ENCODE measurements at regions not wholly inside any gene's neighbourhood (a gene's known extent, or its start where the extent isn't known, plus 50 kb on each side); places are given as distances from the start of the nearest gene placed in this dataset.
A peak's percentile ranks its signal among the peaks of the same experiment; 100 is the strongest.

DNA sequence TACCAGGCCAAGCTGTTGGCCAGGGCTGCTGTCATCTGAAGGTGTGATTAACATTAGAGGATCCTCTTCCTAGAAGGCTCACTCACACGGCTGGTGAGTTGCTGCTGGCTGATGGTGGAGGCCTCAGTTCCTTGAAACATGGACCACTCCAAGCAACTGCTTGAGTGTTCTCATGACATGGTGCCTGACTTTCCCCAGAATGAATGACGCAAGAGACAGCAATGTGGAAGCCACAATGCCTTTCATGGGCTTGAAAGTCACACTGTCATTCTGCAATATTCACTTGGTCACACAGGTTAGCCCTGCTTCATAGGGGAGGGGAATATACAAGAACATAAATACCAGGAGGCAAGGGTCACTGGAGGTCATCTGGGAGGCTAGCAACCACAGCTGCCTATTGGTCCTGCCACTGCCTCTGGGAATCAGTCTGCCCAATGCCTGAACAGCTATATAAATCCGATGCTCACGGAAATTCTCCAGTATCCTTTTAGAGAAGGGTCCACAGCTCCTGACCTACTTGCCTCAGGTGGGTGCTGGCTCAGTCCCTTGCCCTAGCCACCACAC lies 97.1 kb upstream of the MAML3 start:
- no peak overlapping the region for H3K27ac Mint-ChIP-seq

DNA sequence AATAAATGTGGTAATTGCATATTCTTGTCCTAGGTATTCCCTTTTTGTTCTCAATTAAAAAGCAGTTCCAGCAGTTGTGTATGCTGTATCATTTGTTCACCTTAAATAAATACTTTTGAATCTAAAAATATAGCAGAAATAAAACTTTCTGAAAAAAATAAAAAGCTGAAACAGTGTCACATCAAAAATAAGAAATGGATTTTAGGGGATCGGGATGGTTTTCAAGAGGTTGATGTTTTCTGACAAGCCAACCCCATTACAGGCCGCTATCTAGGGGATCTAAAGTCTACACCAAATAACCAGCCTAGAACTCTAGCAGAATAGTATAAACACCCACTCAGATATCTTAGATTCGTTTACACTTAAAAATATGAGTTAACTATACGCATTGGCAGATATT lies 95.4 kb upstream of the MAML3 start:
- intact Hi-C loops (cut with micrococcal nuclease) = loop anchor here (1.0 to 2.0 kb wide), 2 partner anchors 15 to 95 kb away; partner anchors contain the start of gene MAML3
- no peak for DNase-seq
- H3K4me1 Mint-ChIP-seq = peaks cover 23% of the 10 kb centered on the region
- H3K27ac Mint-ChIP-seq = no peak overlapping the region
- no peak overlapping the region for H3K4me3 Mint-ChIP-seq
- no peaks in the 10 kb centered on the region for H3K9me3 Mint-ChIP-seq
- no peaks in the 10 kb centered on the region for H3K36me3 Mint-ChIP-seq (ENCODE audit: low read depth)
- peaks cover 14% of the 10 kb centered on the region for H3K27me3 Mint-ChIP-seq

More for the DNA sequence above, 97.1 kb upstream of the MAML3 start:
- Mint-ChIP-seq H3K4me1 (peaks cover 26% of the 10 kb centered on the region), H3K36me3 (ENCODE audit: low read depth) (no peaks in the 10 kb centered on the region), H3K27me3 (peaks cover 25% of the 10 kb centered on the region), H3K9me3 (no peaks in the 10 kb centered on the region), H3K4me3 (no peak overlapping the region)
- intact Hi-C loops (cut with micrococcal nuclease) = loop anchor here (5.0 kb wide), 2 partner anchors 394 to 594 kb away; no protein-coding TSS in a partner anchor
- no peak for DNase-seq

DNA sequence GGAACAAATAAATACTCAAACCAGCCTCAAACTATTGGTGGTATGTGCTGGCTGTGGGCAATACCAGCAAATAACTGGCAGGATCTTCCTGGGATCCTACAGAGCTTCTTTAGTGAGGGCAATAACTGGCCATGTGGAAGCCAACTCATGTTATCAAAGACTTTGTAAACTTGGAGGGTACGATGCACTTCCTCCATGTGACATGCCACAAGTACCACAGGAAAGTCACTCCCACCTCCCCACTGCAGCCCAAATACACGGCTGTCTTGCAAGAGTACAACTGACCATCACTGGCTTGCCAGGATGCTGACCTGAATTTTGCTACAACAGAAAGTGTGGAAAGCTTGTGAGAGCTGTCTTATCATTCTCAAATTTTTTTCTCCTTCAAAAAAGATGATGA lies 93.3 kb upstream of the MAML3 start:
- H3K9me3 Mint-ChIP-seq = no peaks in the 10 kb centered on the region
- H3K4me3 Mint-ChIP-seq = no peak overlapping the region
- peaks cover 7% of the 10 kb centered on the region for H3K27me3 Mint-ChIP-seq
- no peaks in the 10 kb centered on the region for H3K36me3 Mint-ChIP-seq (ENCODE audit: low read depth)
- H3K4me1 Mint-ChIP-seq = peaks cover 29% of the 10 kb centered on the region
- intact Hi-C loops (cut with micrococcal nuclease) = no loop called here
- no peak overlapping the region for H3K27ac Mint-ChIP-seq
- DNase-seq = no peak

DNA sequence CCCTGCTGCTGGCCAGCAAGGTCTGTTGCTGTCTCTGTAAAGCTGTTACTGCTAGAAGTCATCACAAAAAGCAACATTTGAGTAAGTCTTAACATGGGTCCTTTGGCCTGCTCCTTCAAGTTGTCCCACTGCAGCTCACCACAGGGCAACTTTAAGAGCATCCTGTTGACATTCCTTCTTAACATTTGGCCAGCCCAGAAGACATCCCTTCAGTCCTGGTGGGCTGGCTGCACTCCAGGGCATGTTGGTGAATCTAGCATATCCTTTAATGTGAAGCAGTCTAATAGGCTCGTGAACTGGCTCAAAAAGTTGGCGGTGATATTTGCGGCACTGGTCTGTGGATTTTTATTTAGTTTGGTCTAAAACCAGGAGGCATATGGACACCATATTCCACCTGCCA lies 92.2 kb upstream of the MAML3 start:
- no peak for DNase-seq
- Mint-ChIP-seq H3K27ac (no peak overlapping the region), H3K36me3 (ENCODE audit: low read depth) (no peaks in the 10 kb centered on the region), H3K4me1 (peaks cover 27% of the 10 kb centered on the region), H3K4me3 (no peak overlapping the region), H3K9me3 (no peaks in the 10 kb centered on the region), H3K27me3 (peaks cover 3% of the 10 kb centered on the region)
- intact Hi-C loops (cut with micrococcal nuclease) = no loop called here

DNA sequence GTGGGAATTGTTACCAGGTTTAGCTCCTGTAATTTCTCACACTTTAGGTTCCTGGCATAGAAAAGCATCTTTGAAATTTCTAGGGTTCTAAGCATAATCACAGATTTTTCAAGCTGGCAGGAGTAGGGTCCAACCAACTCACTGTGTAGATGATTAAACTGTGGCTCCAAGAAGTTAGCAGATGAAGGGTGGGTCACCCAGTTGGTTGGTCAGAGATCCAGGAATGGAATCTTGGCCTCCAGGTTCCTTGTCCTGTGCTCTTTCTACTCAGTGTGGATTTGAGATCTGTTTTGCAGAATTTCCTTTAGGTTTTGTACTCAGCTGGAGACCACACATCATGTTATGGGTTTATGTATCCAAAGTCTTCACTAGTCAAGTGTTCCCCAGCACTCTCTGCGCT lies 90.3 kb upstream of the MAML3 start:
- no peak for DNase-seq
- intact Hi-C loops (cut with micrococcal nuclease) = no loop called here
- no peaks in the 10 kb centered on the region for H3K36me3 Mint-ChIP-seq (ENCODE audit: low read depth)
- H3K4me1 Mint-ChIP-seq = peaks cover 23% of the 10 kb centered on the region
- peaks cover 5% of the 10 kb centered on the region for H3K27me3 Mint-ChIP-seq
- no peaks in the 10 kb centered on the region for H3K9me3 Mint-ChIP-seq
- H3K4me3 Mint-ChIP-seq = no peak overlapping the region
- H3K27ac Mint-ChIP-seq = no peak overlapping the region

DNA sequence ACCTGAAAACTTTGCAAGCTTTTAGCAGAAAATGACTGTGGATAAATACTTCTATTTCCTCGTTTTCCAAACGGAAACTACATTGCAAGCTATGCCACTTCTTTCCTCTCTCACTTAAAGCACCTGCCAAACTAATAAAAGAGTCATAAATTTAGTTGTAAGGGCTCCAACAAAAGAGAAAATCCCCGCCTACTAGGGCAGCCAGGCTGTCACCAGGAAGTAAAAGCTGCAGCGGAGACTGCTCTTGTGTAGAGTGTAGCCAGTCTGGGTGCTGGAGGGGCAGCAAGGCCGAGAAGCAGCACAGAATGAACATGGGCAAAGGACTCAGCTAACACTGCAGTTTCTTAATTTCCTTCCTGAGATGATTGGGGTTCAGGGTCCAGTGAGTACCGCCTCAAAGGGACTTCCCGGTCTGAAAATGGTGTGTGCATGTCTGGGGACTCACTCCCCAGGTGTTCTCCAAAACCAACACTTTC lies 89.3 kb upstream of the MAML3 start:
- intact Hi-C loops (cut with micrococcal nuclease) = no loop called here
- peaks cover 21% of the 10 kb centered on the region for H3K4me1 Mint-ChIP-seq
- no peaks in the 10 kb centered on the region for H3K9me3 Mint-ChIP-seq
- peak overlapping the region; percentile 35 for H3K27ac Mint-ChIP-seq
- peak; percentile 74 for DNase-seq
- no peaks in the 10 kb centered on the region for H3K36me3 Mint-ChIP-seq (ENCODE audit: low read depth)
- H3K4me3 Mint-ChIP-seq = peak overlapping the region; percentile 34
- H3K27me3 Mint-ChIP-seq = peaks cover 5% of the 10 kb centered on the region

DNA sequence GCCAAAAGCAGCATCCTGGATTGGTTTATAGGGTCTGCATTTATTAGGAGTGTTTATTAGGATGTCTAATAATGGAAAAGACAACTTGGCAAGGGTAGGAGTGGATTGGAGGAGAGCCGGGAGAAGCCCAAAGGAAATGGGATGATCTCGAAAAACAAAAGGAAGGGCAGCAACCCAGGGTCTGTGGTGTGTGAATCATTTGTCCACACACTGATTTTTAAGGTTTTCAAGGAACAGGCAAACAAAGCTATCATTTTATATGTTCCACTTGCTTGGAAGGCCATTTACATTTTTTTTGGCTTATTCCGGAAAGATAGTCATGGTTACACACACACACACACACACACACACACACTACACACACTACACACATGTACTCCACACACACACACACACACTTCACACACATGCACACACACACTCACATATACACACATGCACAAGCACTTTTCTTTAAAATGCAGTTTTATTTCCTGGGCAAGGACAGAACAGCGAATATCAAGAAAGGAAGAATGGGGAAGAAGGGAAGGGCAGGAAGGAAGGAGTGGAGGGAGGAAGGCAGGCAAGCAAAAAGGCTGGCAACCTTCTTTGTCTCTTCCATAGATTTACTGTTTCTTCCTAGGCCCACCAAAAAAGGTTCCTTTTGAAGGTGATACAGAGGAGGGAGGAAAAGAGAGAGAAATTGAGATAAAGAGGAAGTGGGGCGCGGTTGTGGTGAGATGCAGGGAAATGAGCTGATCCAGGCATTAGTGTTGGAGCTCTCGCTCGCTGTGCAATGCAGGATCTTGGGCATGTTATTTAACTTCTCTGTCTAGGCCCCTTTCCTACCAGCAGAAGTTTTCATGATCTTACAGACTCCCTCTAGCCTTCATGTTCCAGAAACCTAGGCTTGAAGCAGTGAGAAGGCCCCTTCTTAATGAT lies 88.6 kb upstream of the MAML3 start:
- Mint-ChIP-seq H3K27ac (peak overlapping the region; percentile 35), H3K36me3 (ENCODE audit: low read depth) (no peaks in the 10 kb centered on the region), H3K9me3 (no peaks in the 10 kb centered on the region), H3K4me3 (peak overlapping the region; percentile 34), H3K4me1 (peaks cover 24% of the 10 kb centered on the region), H3K27me3 (peaks cover 5% of the 10 kb centered on the region)
- intact Hi-C loops (cut with micrococcal nuclease) = no loop called here
- peak; percentile 71 for DNase-seq

DNA sequence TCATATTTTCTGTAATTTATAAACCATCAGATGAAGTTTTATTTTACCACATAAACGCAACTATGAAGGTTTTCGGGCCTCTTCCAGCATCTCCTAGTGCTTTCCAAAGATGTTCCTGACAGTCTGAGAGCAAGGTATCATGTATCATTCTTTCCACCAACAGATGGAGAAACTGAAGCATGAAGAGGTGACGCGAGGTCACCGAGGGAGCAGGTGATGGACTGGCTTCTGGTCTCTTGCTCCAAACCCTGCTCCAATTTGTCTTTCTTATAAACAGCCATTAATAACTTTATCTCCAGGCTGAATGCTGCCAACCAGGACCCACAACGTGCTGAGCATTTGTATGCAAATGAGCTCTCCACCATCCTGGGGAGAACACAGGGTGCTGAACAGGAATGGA lies 86.3 kb upstream of the MAML3 start:
- Mint-ChIP-seq H3K4me1 (peaks cover 30% of the 10 kb centered on the region), H3K36me3 (ENCODE audit: low read depth) (no peaks in the 10 kb centered on the region), H3K27ac (no peak overlapping the region), H3K9me3 (no peaks in the 10 kb centered on the region), H3K4me3 (no peak overlapping the region), H3K27me3 (peaks cover 3% of the 10 kb centered on the region)
- no peak for DNase-seq
- intact Hi-C loops (cut with micrococcal nuclease) = no loop called here

DNA sequence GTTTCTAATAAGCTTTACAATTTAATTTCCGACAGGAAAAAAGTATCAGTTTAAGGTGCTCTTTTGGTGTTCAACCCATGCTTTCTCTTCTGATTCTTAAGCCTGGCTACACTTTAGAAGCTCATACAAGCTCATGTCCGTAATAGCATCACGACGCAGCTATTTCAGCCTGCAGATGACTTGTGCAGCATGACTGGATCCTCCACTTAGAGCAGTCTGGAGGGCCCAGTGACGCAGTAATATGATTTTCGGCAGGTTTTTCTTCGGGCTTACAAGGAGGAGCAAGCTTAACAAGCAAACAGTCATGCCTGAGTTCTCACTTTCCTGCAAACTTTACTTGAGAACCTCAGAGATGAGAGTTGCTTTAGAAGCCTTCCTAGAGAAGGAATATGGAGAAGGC lies 85.3 kb upstream of the MAML3 start:
- Mint-ChIP-seq H3K36me3 (ENCODE audit: low read depth) (no peaks in the 10 kb centered on the region), H3K4me3 (no peak overlapping the region), H3K27ac (no peak overlapping the region), H3K27me3 (peaks cover 3% of the 10 kb centered on the region), H3K9me3 (no peaks in the 10 kb centered on the region), H3K4me1 (peaks cover 35% of the 10 kb centered on the region)
- intact Hi-C loops (cut with micrococcal nuclease) = no loop called here
- DNase-seq = no peak

DNA sequence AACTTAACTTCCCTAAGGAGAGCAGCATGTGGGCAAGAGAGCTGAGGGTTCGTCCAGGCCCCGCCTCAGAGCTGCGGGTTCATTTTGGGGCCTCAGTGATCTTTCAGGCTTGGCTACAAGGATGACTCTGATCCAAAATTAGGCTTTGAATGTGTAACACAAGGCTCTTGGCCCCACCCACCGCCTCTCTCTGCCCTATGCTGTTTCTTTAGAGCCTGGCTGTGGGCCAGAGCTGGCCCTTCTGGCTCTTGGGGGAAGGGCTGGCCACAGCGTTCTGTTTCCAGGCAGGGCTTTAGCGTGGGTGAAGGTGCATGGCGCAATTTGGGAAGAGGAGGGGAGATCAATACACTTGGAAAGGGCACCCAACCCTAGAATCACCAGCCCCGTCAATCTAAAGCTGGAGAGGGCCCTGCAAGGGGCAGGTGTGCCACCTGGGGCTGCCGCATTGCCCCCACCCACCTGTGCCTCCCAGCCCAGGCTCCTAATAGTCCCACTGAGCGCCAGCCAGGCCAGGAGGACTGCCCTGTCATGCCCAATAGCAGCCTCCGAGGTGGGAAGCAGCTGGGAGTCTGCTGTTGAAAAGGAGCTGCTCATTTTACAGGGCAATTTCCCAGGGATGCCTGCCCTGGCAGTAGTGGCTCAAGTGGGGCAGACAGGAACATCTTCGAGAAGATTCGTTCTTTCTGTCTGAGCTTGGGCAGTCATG lies 84.5 kb upstream of the MAML3 start:
- no peaks in the 10 kb centered on the region for H3K36me3 Mint-ChIP-seq (ENCODE audit: low read depth)
- no peak for DNase-seq
- no peak overlapping the region for H3K4me3 Mint-ChIP-seq
- H3K27ac Mint-ChIP-seq = no peak overlapping the region
- H3K27me3 Mint-ChIP-seq = peaks cover 3% of the 10 kb centered on the region
- peaks cover 41% of the 10 kb centered on the region for H3K4me1 Mint-ChIP-seq
- intact Hi-C loops (cut with micrococcal nuclease) = no loop called here
- H3K9me3 Mint-ChIP-seq = no peaks in the 10 kb centered on the region

DNA sequence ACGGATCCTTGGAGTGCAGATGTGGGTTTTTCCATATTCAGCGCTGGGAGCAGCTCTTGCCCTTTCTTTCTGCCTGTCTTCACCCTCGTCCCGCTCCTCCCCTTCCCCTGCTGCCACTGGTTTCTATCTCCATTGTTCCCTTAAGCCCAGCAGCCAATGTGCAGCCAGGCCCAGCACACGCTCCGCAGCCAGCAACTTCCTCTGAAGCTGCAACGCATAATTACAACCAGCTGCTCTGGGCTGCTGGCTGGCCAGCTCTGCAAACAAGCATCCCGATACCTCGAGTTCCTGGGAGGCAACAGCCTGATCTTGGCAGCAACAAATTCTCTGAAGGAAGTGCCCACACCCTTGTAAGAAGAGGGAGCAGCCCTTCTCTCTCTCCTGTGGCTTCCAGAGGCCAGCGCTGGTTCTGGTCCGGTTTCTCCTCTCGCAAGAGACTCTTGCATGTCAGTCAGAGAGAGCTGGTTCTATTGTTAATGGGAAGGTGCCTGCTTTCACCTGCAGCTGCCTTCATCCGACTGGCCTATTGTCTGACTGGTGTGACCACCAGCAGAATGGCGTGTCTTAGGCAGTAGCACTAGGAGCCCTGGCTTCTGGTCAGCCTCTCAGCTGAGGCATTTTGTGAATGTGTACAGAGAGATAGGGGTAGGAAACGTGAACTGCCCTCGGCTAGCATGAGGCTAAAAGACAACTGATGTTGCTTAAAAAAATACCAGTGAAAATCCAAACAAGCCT lies 83.8 kb upstream of the MAML3 start:
- Mint-ChIP-seq H3K27me3 (peaks cover 3% of the 10 kb centered on the region), H3K9me3 (no peaks in the 10 kb centered on the region), H3K4me1 (peaks cover 36% of the 10 kb centered on the region), H3K4me3 (no peak overlapping the region), H3K36me3 (ENCODE audit: low read depth) (no peaks in the 10 kb centered on the region), H3K27ac (no peak overlapping the region)
- intact Hi-C loops (cut with micrococcal nuclease) = no loop called here
- no peak for DNase-seq

DNA sequence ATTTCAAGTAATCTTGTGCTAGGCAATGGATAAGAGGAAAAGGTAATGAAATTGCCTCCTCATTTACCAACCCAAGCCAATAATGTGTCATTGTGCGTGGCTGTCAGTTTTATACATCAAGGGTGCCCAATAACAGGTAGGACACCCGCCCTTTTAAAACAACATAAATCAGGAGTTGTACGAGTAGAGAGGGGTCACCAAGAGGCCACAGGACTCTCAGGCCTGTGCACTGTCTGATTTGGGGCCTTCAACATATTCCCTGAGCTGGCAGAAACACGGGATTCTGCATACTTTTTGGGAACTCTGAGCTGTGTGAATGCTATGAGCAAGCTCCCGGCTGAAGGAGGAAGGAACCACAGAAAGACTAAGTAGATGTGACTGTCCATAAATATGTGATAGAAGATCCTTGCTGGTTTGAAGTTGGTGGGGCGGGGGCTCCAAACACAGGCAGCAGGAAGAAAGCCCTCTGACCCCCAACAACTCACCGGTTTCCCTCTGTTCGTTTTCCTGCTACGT lies 82.7 kb upstream of the MAML3 start:
- Mint-ChIP-seq H3K27ac (no peak overlapping the region), H3K36me3 (ENCODE audit: low read depth) (no peaks in the 10 kb centered on the region), H3K4me3 (no peak overlapping the region), H3K4me1 (peaks cover 28% of the 10 kb centered on the region), H3K27me3 (peaks cover 3% of the 10 kb centered on the region), H3K9me3 (no peaks in the 10 kb centered on the region)
- DNase-seq = no peak
- intact Hi-C loops (cut with micrococcal nuclease) = no loop called here

DNA sequence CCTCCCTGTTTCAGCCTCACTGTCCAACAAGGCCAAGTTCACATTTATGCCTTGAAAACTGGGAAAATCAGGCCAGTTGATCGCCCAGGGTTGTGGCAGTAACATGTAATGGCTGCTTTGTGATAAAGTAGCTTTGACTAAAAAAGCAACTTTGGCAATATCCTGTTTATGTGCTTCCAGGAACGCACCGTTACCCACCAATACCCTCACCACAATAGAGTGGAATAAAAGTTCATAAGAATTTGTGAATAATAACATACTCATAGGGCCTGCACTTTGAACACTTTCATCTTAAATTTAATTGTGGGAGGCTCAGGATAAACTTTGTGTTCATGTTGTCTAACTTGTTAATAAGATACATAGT lies 80.7 kb upstream of the MAML3 start:
- peak; percentile 61 for DNase-seq
- H3K9me3 Mint-ChIP-seq = peaks cover 3% of the 10 kb centered on the region
- intact Hi-C loops (cut with micrococcal nuclease) = loop anchor here (1.0 to 2.0 kb wide), 3 partner anchors 14 to 284 kb away; no protein-coding TSS in a partner anchor

More for the DNA sequence above, 80.7 kb upstream of the MAML3 start:
- Mint-ChIP-seq H3K4me3 (peak overlapping the region; percentile 77), H3K36me3 (ENCODE audit: low read depth) (no peaks in the 10 kb centered on the region), H3K4me1 (peaks cover 28% of the 10 kb centered on the region), H3K27me3 (peaks cover 5% of the 10 kb centered on the region), H3K27ac (peak overlapping the region; percentile 95)
